ENCODE measurements at regions not wholly inside any gene's neighbourhood (a gene's known extent, or its start where the extent isn't known, plus 50 kb on each side); places are given as distances from the start of the nearest gene placed in this dataset.

- TF ChIP-seq CTCF (IDR thresholded peaks at IDR 0.05) (no peak), POLR2AphosphoS5 (IDR thresholded peaks at IDR 0.05; ENCODE audit: insufficient read depth in 1 of 2, low read depth in 1 of 2) (no peak)
Measured at GRCh38 chrX:44071070-44071645, 98.0 kb upstream of the NDP start.

All from vagina (tissue), 2 donors.